DMS 273 (cell line): ENCODE measurements at regions not wholly inside any gene's neighbourhood (a gene's known extent, or its start where the extent isn't known, plus 50 kb on each side); places are given as distances from the start of the nearest gene placed in this dataset.

Experiments
- DNase-seq: peaks from one replicate; lab custom pipeline; 2025; ENCODE audit not compliant: unreplicated experiment; lab: John Stamatoyannopoulos, UW

DNA sequence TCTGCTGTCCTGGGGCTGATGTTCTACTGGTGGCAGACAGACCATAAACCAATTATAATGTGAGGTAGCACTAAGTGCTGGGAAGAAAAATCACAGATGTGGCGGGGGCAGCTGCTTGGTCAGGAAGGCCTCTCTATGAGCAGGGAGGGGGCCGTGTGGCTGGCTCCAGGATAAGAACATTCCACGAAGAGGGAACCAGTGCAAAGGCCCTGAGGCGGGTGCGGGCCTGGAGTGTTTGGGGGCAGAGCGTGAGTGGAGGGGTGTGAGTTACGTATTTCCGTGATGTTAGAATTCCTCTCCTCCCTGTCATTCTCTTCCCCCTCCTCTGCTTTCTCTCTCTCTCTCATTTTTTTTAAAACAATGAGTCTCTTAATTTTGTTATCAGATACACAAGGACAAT, 67.2 kb downstream of the CEBPB start:
- no peak for DNase-seq

DNA sequence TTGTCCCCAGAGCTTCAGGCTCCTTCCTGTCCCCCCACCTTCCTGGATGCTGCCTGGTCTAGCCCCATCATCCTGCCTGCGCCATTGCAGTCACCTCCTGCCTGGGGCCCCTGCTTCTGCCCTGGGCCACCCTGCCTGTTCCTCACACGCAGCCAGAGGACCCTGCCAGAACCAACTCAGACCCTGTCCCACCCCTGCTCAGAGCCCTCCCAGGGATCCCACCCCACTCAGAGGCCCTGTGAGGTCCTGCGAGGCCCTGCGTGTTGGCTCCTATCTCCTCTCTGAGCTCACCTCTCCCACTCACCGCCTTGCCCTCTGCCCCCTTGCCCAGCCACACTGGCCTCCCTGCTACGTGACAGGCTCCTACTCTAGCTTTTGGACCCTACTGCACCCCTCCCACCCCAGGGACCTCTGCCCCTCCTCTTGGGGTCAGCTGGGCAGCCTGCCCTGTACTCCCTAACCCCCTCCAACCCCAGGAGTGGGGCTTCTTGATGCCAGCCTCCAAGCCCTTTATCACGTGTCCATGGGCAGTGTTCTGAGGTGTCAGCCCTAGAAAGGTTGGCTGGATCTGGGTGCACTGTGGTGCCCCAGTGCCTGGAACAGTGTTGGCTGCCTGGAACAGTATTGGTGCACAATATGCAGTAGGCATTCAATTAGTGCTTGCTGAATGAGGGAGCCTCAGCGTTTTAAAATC, 68.3 kb downstream of the CEBPB start:
- no peak for DNase-seq

GRCh38 chr20:50259705-50260478, 69.3 kb downstream of the CEBPB start:
- no peak for DNase-seq

- no peak for DNase-seq
Observed at GRCh38 chr20:50260479-50261221, 70.0 kb downstream of the CEBPB start.

DNA sequence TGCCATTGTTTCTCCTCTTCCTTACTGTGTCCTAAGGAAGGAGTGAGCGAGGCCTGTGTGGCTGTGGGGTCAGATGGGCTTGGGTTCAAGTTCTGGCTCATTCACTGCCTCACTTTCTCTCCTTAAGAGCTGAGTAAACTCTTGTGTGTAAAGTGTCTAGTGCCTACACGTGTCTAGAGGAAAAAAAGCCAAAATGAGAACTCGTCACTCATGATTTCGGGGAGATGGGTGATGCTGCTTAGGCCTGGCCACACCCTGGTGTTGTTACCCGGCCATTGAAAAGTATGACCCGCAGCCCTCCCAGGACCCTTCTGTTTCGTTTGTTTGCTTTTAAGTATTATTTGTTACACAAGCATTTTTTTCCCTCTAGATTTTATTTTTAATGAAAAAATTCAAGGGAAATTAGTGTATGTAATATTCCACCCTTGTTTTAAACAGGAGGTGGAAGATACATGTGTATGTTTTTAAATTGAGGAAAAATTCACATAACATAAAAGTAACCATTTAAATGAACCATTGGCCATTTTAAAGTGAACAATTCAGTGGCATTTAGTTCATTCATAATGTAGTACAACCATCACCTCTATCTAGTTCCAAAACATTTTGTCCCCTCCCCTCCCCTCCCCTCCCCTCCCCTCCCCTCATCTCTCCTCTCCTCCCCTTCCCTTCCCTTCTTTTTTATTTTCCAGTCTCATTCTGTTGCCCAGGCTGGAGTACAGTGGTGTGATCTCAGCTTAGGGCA, 71.0 kb downstream of the CEBPB start:
- no peak for DNase-seq

GRCh38 chr20:50263831-50264230, 73.2 kb downstream of the CEBPB start:
- DNase-seq = no peak

DNA sequence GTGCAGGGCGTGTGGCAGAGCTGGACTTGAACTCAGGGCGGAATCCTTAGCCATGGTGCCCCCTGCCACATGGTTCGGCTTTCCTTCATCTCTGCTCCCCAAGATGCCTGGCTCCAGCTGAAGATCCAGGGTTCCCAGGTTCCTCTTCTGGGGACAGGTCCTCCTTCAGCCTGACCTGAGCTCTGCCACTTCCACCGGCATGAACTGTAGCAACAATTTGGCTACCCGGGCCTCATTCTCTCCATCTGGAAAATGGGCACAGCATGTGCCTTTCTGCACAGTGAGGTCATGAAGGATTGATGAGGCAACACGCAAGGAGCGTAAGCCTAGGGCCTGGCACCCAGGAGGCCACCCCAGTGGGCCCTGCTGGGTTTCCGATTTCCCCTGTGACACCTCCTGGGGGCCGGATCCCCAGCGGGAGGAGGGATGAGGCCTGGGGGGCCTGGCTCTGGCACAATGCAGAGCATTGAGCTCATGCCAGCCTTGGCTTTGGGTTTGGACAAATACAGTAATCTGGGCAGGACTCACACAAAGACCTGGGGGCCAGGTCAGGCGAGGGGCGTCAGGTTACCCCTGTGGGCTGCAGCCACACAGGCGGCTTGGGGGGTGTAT, 74.0 kb downstream of the CEBPB start:
- DNase-seq = no peak

- DNase-seq = no peak
Observed at GRCh38 chr20:50265245-50265946, 74.8 kb downstream of the CEBPB start.

DNA sequence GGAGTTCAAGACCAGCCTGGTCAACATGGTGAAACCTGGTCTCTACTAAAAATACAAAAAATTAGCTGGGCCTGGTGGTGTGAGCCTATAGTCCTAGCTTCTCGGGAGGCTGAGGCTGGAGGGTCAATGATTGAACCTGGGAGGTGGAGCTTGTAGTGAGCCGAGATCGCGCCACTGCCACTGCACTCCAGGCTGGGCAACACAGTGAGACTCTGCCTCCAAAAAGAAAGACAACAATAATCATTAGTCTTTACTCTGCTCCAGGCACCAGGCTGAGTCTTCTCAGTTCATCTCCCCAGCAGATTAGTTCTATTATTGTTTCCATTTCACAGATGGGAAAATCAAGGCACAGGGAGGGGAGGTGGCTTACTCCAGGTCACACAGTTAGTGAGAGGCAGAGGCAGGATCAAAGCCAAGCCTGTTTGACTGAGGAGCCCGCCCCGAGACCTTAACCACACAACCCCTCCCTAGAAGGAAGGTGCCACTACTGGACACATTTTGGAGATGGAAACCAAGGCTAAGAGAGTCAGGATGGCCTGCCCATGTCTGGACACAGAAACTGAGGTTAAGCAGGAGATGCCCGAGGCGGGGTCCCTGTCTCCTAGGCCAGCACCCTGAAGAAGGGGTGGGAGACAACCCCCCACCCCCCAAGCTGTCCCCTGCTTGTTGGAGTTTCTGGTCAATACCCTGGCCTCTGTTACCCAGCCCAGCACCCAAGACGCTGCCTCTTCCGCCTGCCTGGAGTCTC, 75.8 kb downstream of the CEBPB start:
- no peak for DNase-seq

GRCh38 chr20:50267041-50267865, 76.6 kb downstream of the CEBPB start:
- no peak for DNase-seq

DNA sequence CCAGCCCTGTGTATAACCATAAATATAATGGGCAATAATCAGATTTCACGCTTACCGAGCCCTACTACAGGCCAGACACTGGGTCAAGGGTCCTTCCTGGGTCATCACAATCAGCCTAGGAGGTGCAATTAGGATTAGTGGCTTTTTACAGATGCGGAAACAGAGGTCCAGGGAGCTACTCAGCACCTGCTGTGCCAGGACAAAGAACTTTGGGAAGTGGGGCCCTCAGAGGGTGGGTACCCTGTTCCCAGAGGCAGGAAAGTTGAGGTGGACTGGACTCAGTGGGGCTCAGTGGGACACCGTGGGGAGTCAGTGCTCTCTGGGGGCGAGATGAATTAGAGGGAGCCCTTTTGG, 77.2 kb downstream of the CEBPB start:
- no peak for DNase-seq

GRCh38 chr20:50269091-50270033, 78.7 kb downstream of the CEBPB start:
- no peak for DNase-seq

DNA sequence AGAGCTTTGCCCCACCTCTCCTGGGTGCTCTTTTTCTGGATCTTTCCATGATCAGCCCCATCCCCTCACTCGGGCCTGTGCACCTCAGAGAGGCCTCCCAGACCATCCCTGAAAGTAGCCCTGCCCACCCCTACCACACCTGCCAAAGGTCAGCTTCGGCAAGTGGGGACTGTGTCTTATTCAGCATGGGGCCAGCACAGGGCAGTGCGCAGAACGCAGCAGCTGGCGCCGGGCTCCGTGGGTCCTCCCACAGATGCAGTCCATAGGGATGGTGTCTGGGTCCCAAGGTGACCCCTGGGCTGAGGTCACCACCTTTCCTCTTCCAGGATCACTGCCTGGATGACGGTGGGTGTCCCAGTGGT, 79.4 kb downstream of the CEBPB start:
- no peak for DNase-seq

DNA sequence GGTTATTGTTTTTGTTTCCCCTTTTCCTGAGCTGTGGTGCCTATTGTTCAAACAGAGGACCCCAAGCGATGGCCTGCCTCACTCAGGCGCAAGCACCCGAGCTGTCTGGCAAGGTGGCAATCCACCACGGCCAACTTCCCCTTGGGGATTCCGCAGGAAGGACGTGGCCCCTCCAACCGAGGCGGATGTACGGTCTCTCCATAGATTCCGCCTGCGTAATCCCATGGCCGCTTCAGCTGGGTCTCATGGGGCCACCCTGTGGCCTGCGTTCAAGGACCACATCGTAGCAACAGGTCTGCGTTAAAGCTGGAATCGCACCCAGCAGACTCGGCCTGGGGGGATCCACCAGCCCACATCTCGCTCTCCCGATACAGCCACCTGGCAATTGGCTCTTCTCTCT, 79.9 kb downstream of the CEBPB start:
- no peak for DNase-seq

DNA sequence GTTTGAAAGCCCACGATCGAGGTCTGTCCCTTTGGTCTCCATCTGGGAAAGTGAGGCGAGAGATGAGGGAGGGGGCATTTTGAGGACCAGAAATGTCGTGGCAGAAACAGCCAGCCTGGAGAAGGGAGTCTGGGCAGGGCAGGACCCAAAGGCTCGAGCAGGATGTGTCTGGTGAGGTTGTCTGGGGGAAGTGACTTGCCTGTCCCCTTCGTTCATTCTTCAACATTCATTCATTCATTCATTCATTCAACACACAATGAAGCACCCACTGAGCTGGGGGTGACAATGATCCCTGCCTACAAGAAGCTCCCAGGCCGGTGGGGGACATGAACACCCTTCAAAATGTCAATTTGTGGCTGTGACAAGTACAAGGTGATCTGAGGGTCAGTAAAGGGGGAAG, 80.5 kb downstream of the CEBPB start:
- DNase-seq = no peak

GRCh38 chr20:50271612-50272011, 81.0 kb downstream of the CEBPB start:
- DNase-seq = no peak

- DNase-seq = no peak
Observed at GRCh38 chr20:50272030-50272723, 81.5 kb downstream of the CEBPB start.
